A673 (cell line): ENCODE measurements at regions not wholly inside any gene's neighbourhood (a gene's known extent, or its start where the extent isn't known, plus 50 kb on each side); places are given as distances from the start of the nearest gene placed in this dataset.

Source experiments
- BruUV-seq: library from RNA; stranded (reverse); fragments of 400-500 nt; replicated peaks from 2 replicates; lab custom pipeline; 2021; lab: Mats Ljungman, UMichigan
- CTCF ChIA-PET: fragments of 300-600 bp; sonication (Branson Sonifier 250); formaldehyde crosslinking; loops from one replicate; lab custom pipeline; 2022; ENCODE audit warnings: antibody characterized with exemption; lab: Charles Lee
- POLR2A ChIA-PET: fragments of 300-600 bp; sonication (Branson Sonifier 250); formaldehyde crosslinking; loops from one replicate; lab custom pipeline; 2022; ENCODE audit warnings: antibody characterized with exemption; ENCODE audit not compliant: low non-redundant PET; lab: Charles Lee
- DNase-seq: peaks from one replicate; pipeline ENCODE4 v3.0.0-alpha.2; 2015; ENCODE audit warnings: low spot score
- H3K27ac ChIP-seq: fragments of 200-600 bp; sonication (generic); 2 replicates; pipeline ENCODE4 v1.5.1; 2016; ENCODE audit warnings: mixed run types, low read depth, mild to moderate bottlenecking, mixed read lengths, antibody characterized with exemption, low read length; ENCODE audit not compliant: poor library complexity, severe bottlenecking
- H3K27me3 ChIP-seq: fragments of 200-600 bp; sonication (generic); replicated peaks from 2 replicates; pipeline ENCODE4 v1.6.1; 2017; ENCODE audit warnings: mixed run types, low read depth, mild to moderate bottlenecking, mixed read lengths, antibody characterized with exemption, low read length; ENCODE audit not compliant: insufficient read depth, poor library complexity
- H3K36me3 ChIP-seq: fragments of 200-600 bp; sonication (generic); 2 replicates; pipeline ENCODE4 v1.6.1; 2016; ENCODE audit warnings: mixed run types, mild to moderate bottlenecking, mixed read lengths, antibody characterized with exemption, low read length; ENCODE audit not compliant: insufficient read depth, poor library complexity, severe bottlenecking
- H3K4me1 ChIP-seq: fragments of 200-600 bp; sonication (generic); 2 replicates; pipeline ENCODE4 v1.6.1; 2017; ENCODE audit warnings: mixed run types, mild to moderate bottlenecking, mixed read lengths, antibody characterized with exemption, low read length; ENCODE audit not compliant: insufficient read depth, poor library complexity, severe bottlenecking
- H3K4me3 ChIP-seq: fragments of 200-600 bp; sonication (generic); 2 replicates; pipeline ENCODE4 v1.5.1; 2016; ENCODE audit warnings: low read depth, mixed run types, mild to moderate bottlenecking, mixed read lengths, low read length; ENCODE audit not compliant: poor library complexity, severe bottlenecking
- H3K9me3 ChIP-seq: fragments of 200-600 bp; sonication (generic); 2 replicates; pipeline ENCODE4 v1.6.1; 2016; ENCODE audit warnings: mixed run types, low read depth, mild to moderate bottlenecking, mixed read lengths, antibody characterized with exemption, low read length; ENCODE audit not compliant: poor library complexity, severe bottlenecking
- CTCF ChIP-seq: fragments of 300-800, 200-600 bp; sonication (generic); conservative IDR thresholded peaks from 2 replicates; pipeline ENCODE4 v1.5.1; 2017; ENCODE audit warnings: low read depth, mild to moderate bottlenecking, antibody characterized with exemption, low read length, moderate library complexity, mixed read lengths
- EZH2 ChIP-seq: fragments of 200-600 bp; sonication (generic); IDR thresholded peaks from 2 replicates; pipeline ENCODE4 v1.6.1; 2017; ENCODE audit warnings: borderline replicate concordance, low read depth, mild to moderate bottlenecking, mixed read lengths, antibody characterized with exemption, low read length; ENCODE audit not compliant: poor library complexity, severe bottlenecking
- intact Hi-C: fragments of 100-400 bp; cut with micrococcal nuclease; formaldehyde crosslinking; loops from one replicate; pipeline ENCODE4 v1.10.0; 2022; ENCODE audit not compliant: unreplicated experiment

GRCh38 chr5:8953016-8953415 is 592.9 kb downstream of the SEMA5A start:
- intact Hi-C loops: no loop called here
- Histone ChIP-seq H3K27ac (no peak overlapping the region), H3K9me3 (peaks cover 32% of the 10 kb centered on the region), H3K36me3 (no peaks in the 10 kb centered on the region), H3K27me3 (no peaks in the 10 kb centered on the region), H3K4me1 (no peaks in the 10 kb centered on the region), H3K4me3 (no peak overlapping the region)
- CTCF ChIA-PET: no interaction called here
- POLR2A ChIA-PET: no interaction called here
- BruUV-seq: no TSS peak
- no peak for DNase-seq
- TF ChIP-seq CTCF: no peak
- no peak for TF ChIP-seq EZH2

GRCh38 chr5:8953911-8954438 is 591.9 kb downstream of the SEMA5A start:
- TF ChIP-seq CTCF (no peak), EZH2 (no peak)
- ChIA-PET CTCF (no interaction called here), POLR2A (no interaction called here)
- H3K27ac ChIP-seq: no peak overlapping the region
- H3K27me3 ChIP-seq: no peaks in the 10 kb centered on the region
- peaks cover 27% of the 10 kb centered on the region for H3K9me3 ChIP-seq
- intact Hi-C loops: no loop called here
- H3K4me1 ChIP-seq: no peaks in the 10 kb centered on the region
- DNase-seq: no peak
- H3K4me3 ChIP-seq: no peak overlapping the region
- no TSS peak for BruUV-seq
- no peaks in the 10 kb centered on the region for H3K36me3 ChIP-seq

GRCh38 chr5:8954801-8955200 is 591.1 kb downstream of the SEMA5A start:
- ChIA-PET CTCF (no interaction called here), POLR2A (no interaction called here)
- BruUV-seq: no TSS peak
- Histone ChIP-seq H3K9me3 (peaks cover 32% of the 10 kb centered on the region), H3K27me3 (no peaks in the 10 kb centered on the region), H3K4me1 (no peaks in the 10 kb centered on the region), H3K36me3 (no peaks in the 10 kb centered on the region), H3K4me3 (no peak overlapping the region), H3K27ac (no peak overlapping the region)
- no peak for DNase-seq
- TF ChIP-seq EZH2 (no peak), CTCF (no peak)
- intact Hi-C loops: no loop called here
